GM23248 (cell line): ENCODE measurements at regions not wholly inside any gene's neighbourhood (a gene's known extent, or its start where the extent isn't known, plus 50 kb on each side); places are given as distances from the start of the nearest gene placed in this dataset.

Source experiments
- DNase-seq: peaks from one replicate; pipeline ENCODE4 v3.0.0-alpha.2; 2015
- H2AFZ ChIP-seq: fragments of 200-600 bp; sonication (generic); 2 replicates; pipeline ENCODE4 v1.6.1; 2016; ENCODE audit warnings: antibody characterized with exemption
- H3F3A ChIP-seq: fragments of 200-600 bp; sonication (generic); 2 replicates; pipeline ENCODE4 v1.6.1; 2016; ENCODE audit warnings: mild to moderate bottlenecking, antibody characterized with exemption, mixed run types; ENCODE audit not compliant: insufficient read depth
- H3K27ac ChIP-seq: fragments of 200-600 bp; sonication (generic); 2 replicates; pipeline ENCODE4 v1.5.1; 2016; ENCODE audit warnings: mild to moderate bottlenecking
- H3K27me3 ChIP-seq: fragments of 200-600 bp; sonication (generic); replicated peaks from 2 replicates; pipeline ENCODE4 v1.6.1; 2016; ENCODE audit warnings: mild to moderate bottlenecking; ENCODE audit not compliant: insufficient read depth
- H3K36me3 ChIP-seq: fragments of 200-600 bp; sonication (generic); 2 replicates; pipeline ENCODE4 v1.6.1; 2016; ENCODE audit warnings: low read depth, mild to moderate bottlenecking
- H3K4me1 ChIP-seq: fragments of 200-600 bp; sonication (generic); 2 replicates; pipeline ENCODE4 v1.6.1; 2016; ENCODE audit warnings: mild to moderate bottlenecking; ENCODE audit not compliant: insufficient read depth
- H3K4me2 ChIP-seq: fragments of 200-600 bp; sonication (generic); one replicate; pipeline ENCODE4 v1.6.1; 2016; ENCODE audit warnings: mild to moderate bottlenecking; ENCODE audit not compliant: unreplicated experiment
- H3K4me3 ChIP-seq: fragments of 200-600 bp; sonication (generic); 2 replicates; pipeline ENCODE4 v1.5.1; 2016; ENCODE audit warnings: mild to moderate bottlenecking
- H3K79me2 ChIP-seq: fragments of 200-600 bp; sonication (generic); 2 replicates; pipeline ENCODE4 v1.6.1; 2016; ENCODE audit warnings: mild to moderate bottlenecking; ENCODE audit not compliant: insufficient read depth
- H3K9ac ChIP-seq: fragments of 200-600 bp; sonication (generic); 2 replicates; pipeline ENCODE4 v1.6.1; 2016; ENCODE audit warnings: mild to moderate bottlenecking
- H3K9me2 ChIP-seq: fragments of 200-600 bp; sonication (generic); 2 replicates; pipeline ENCODE4 v1.6.1; 2016; ENCODE audit warnings: mixed run types, mild to moderate bottlenecking, moderate library complexity; ENCODE audit not compliant: insufficient read depth
- H3K9me3 ChIP-seq: fragments of 200-600 bp; sonication (generic); one replicate; pipeline ENCODE4 v1.6.1; 2017; ENCODE audit warnings: low read depth
- H4K20me1 ChIP-seq: fragments of 200-600 bp; sonication (generic); 2 replicates; pipeline ENCODE4 v1.6.0; 2016; ENCODE audit not compliant: insufficient read depth
- EZH2 ChIP-seq: fragments of 200-600 bp; sonication (generic); IDR thresholded peaks from 2 replicates; pipeline ENCODE4 v1.6.1; 2018; ENCODE audit warnings: antibody characterized with exemption, mild to moderate bottlenecking; ENCODE audit not compliant: insufficient read depth, poor library complexity, severe bottlenecking
- EZH2phosphoT487 ChIP-seq: fragments of 200-600 bp; sonication (generic); IDR thresholded peaks from 2 replicates; pipeline ENCODE4 v1.6.1; 2018; ENCODE audit warnings: antibody characterized with exemption, moderate library complexity, mild to moderate bottlenecking, low read depth; ENCODE audit not compliant: insufficient read depth
- WGBS, 2 experiments: methylation state at CpG; one replicate each; pipeline ENCODE4 v1.1.6; 2015 to 2017; ENCODE audit warnings: low lambda C conversion rate in 2 of 2, low coverage in 1 of 2; ENCODE audit errors: missing lambda C conversion rate in 2 of 2; 5-methylcytosine and 5-hydroxymethylcytosine counted together
- in situ Hi-C: fragments of 300-500 bp; cut with MboI; formaldehyde crosslinking; loops from 2 replicates; pipeline ENCODE4 v1.15.0; 2020

DNA sequence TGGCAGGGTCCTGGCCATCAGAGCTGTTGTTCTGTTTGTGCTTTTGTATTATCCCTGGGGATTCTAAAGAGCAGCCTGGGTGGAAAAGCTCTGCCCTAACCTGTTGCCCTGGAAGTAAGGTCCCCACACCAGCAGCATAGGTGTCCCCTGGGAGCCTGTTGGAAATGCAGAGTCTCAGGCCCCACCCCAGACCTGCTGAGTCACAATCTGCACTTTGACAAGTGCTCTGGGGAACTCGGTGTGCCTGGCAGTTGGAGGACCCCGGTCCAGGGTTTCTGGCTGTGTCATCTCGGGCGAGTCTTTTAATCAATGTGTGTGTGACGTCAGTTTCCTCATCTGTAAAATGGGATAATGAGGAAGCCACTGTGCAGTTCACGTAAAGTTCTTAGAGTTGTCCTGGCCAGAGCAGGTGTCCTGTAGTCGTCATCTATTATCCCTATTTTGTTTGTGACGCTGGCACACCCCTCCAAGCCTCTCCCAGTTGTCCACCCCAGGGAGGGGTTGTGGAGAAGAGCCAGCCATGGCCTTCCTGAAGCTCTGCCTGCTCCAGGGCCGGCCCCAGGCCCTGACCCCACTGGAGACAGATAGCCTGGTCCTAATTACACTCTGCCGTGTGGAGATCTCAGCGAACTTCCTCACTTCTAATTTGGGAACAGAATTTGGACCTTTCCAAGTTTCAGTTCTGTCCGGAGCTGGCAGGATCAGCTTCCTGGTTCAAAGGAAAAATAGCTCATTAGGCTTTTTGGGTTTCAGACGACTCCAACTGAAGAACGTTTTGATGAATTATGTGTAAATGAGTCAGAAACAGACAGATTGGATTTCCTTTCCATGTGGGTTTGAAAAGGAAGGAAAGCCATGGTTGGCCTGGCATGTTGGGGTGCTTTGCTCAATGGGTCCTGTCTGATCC lies 295.7 kb upstream of the FOXF1 start:
- H3F3A ChIP-seq, result no peaks in the 10 kb centered on the region
- H4K20me1 ChIP-seq, result no peaks in the 10 kb centered on the region
- H3K9me2 ChIP-seq, result no peaks in the 10 kb centered on the region
- H3K79me2 ChIP-seq, result no peaks in the 10 kb centered on the region
- H3K27me3 ChIP-seq, result peaks cover 45% of the 10 kb centered on the region
- in situ Hi-C loops, result no loop called here
- H3K4me3 ChIP-seq, result no peak overlapping the region
- H3K9ac ChIP-seq, result no peak overlapping the region
- no peaks in the 10 kb centered on the region for H3K9me3 ChIP-seq
- no peak overlapping the region for H3K27ac ChIP-seq
- no peak for DNase-seq
- 35 to 36% methylated on average over 14 of the region's 14 CpGs for WGBS, 2 experiments
- H3K4me2 ChIP-seq, result no peak overlapping the region
- TF ChIP-seq EZH2phosphoT487 (no peak), EZH2 (no peak)
- H3K36me3 ChIP-seq, result no peaks in the 10 kb centered on the region
- no peak overlapping the region for H2AFZ ChIP-seq
- H3K4me1 ChIP-seq, result no peaks in the 10 kb centered on the region; the same call in 1 of the 2 replicates

DNA sequence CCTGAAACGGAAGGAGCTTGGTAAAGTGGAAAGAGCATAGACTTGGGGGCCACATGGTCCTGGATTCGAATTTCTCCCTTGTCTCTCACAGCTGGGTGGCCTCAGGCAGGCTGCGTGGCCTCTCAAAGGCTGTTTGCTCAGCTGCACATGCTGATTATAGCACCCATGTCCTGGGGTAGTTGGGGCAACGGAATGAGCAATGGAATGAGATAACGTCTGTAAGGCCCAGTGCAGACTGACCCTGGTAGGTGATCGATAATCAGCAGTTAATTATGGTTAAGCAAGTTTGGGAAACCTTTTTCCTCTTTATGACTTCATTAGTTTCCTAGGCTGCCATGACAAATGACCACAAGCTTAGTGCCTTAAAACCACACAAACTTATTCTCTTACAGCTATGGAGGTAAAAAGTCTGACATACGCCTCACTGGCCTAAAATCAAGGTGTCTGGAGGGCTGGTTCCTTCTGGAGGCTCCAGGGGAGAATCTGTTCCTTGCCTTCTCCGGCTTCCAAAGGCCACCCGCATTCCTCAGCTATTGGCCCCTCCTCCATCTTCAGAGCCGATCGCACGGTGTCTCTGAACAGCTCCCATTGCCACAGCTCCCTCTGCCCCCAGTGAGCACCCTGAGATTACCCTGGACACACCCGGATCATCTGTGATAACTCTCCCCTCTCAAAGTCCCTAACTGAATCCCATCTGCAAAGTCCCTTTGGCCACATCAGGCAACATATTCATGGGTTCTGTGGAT lies 294.9 kb upstream of the FOXF1 start:
- Histone ChIP-seq H3K9me3 (no peaks in the 10 kb centered on the region), H3K4me1 (no peaks in the 10 kb centered on the region; the same call in 1 of the 2 replicates), H3F3A (no peaks in the 10 kb centered on the region), H3K9me2 (no peaks in the 10 kb centered on the region), H3K4me2 (no peak overlapping the region), H4K20me1 (no peaks in the 10 kb centered on the region), H2AFZ (no peak overlapping the region), H3K4me3 (no peak overlapping the region), H3K27me3 (peaks cover 53% of the 10 kb centered on the region), H3K36me3 (no peaks in the 10 kb centered on the region), H3K79me2 (no peaks in the 10 kb centered on the region), H3K9ac (no peak overlapping the region), H3K27ac (no peak overlapping the region)
- WGBS, 2 experiments, result 70 to 75% methylated on average over 13 of the region's 13 CpGs
- in situ Hi-C loops, result no loop called here
- no peak for DNase-seq
- TF ChIP-seq EZH2, result no peak
- TF ChIP-seq EZH2phosphoT487, result no peak

DNA sequence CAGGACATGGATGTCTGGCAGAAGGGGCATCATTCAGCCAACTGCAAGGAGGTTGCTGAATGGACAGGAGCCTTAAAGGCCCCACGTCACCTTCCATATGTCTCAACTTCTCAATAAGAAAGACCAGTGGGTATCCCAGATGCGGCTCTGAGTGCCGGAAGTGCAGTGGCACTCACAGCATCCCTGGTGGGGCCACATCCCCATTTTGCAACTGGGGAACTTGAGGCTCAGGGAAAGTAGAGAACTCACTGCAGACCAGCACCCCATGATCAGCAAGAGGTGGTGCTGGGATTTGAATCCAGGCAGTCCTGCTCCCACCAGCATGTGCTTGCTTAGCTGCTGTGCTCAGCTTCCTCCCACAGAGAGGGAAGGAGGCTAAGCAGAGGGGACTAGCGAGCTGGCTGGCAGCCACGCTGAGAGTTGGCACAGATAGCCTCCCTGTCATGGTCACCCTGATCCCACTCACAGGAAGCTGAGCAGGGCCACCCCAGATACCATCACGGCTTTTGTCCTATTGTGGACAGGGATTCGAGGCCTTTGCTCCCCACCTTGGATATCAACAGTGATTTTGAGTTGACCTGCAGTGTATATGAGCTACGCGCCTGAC lies 294.2 kb upstream of the FOXF1 start:
- Histone ChIP-seq H3K36me3 (no peaks in the 10 kb centered on the region), H3K4me2 (no peak overlapping the region), H3K9ac (no peak overlapping the region), H3K9me3 (no peaks in the 10 kb centered on the region), H3K4me1 (no peaks in the 10 kb centered on the region; the same call in 1 of the 2 replicates), H3K27me3 (peaks cover 60% of the 10 kb centered on the region), H3K79me2 (no peaks in the 10 kb centered on the region), H3K9me2 (no peaks in the 10 kb centered on the region), H4K20me1 (no peaks in the 10 kb centered on the region), H2AFZ (no peak overlapping the region), H3F3A (no peaks in the 10 kb centered on the region), H3K27ac (no peak overlapping the region), H3K4me3 (no peak overlapping the region)
- no peak for TF ChIP-seq EZH2phosphoT487
- no peak for TF ChIP-seq EZH2
- in situ Hi-C loops, result no loop called here
- WGBS, 2 experiments, result 76 to 77% methylated on average over 9 of the region's 9 CpGs
- no peak for DNase-seq

DNA sequence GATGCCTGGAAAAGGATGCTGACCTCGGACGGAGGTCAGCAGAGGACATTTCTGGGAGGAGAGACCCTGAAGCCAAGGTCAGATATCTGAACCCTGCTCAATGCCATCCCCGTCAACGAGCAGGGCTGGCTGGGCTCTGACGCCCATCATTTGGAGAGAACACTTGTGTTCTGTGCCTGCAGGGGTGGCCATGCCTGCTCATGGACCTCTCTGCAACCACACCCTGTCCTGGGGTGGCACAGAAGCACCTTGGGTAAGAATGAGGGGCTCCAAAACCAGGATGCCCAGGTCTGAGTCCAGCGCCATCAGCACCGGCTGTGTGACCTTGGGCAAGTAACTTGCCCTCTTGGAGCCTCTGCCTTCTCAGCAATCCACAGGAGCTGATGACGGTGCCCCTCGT lies 293.7 kb upstream of the FOXF1 start:
- H3K4me2 ChIP-seq, result no peak overlapping the region
- no peaks in the 10 kb centered on the region; the same call in 1 of the 2 replicates for H3K4me1 ChIP-seq
- H3F3A ChIP-seq, result no peaks in the 10 kb centered on the region
- no peaks in the 10 kb centered on the region for H3K9me3 ChIP-seq
- no peak overlapping the region for H3K4me3 ChIP-seq
- H3K79me2 ChIP-seq, result no peaks in the 10 kb centered on the region
- 64 to 70% methylated on average over 9 of the region's 9 CpGs for WGBS, 2 experiments
- H3K9me2 ChIP-seq, result no peaks in the 10 kb centered on the region
- H3K27me3 ChIP-seq, result peaks cover 60% of the 10 kb centered on the region
- in situ Hi-C loops, result no loop called here
- TF ChIP-seq EZH2 (no peak), EZH2phosphoT487 (no peak)
- no peak overlapping the region for H2AFZ ChIP-seq
- H3K36me3 ChIP-seq, result no peaks in the 10 kb centered on the region
- H3K27ac ChIP-seq, result no peak overlapping the region
- DNase-seq, result no peak
- no peaks in the 10 kb centered on the region for H4K20me1 ChIP-seq
- H3K9ac ChIP-seq, result no peak overlapping the region
